ENCODE measurements at regions not wholly inside any gene's neighbourhood (a gene's known extent, or its start where the extent isn't known, plus 50 kb on each side); places are given as distances from the start of the nearest gene placed in this dataset.

Small RNA genes lying in the stretch of these regions (small RNA-seq; reads per million reads assigned to genes)
- gene AC096711.1 = 0 reads per million in 3 experiments
